HepG2 (cell line): ENCODE measurements at regions not wholly inside any gene's neighbourhood (a gene's known extent, or its start where the extent isn't known, plus 50 kb on each side); places are given as distances from the start of the nearest gene placed in this dataset.

Experiments used
- PRMT3 ChIP-seq: sonication (generic); formaldehyde crosslinking; IDR thresholded peaks from 2 replicates; pipeline ENCODE4 v1.8.1; 2022; ENCODE audit warnings: low read depth, mild to moderate bottlenecking, moderate library complexity, missing genetic modification reagents, borderline replicate concordance
- TF ChIP-seq, protein P1 (sequence below): sonication (generic); formaldehyde crosslinking; IDR thresholded peaks from 2 replicates; pipeline ENCODE4 v1.5.0; 2020; ENCODE audit warnings: mild to moderate bottlenecking, missing genetic modification reagents, moderate library complexity

GRCh38 chr6:71476371-71476770 lies 187.8 kb downstream of the OGFRL1 start:
- no peak for TF ChIP-seq PRMT3
- TF ChIP-seq, protein P1, sequence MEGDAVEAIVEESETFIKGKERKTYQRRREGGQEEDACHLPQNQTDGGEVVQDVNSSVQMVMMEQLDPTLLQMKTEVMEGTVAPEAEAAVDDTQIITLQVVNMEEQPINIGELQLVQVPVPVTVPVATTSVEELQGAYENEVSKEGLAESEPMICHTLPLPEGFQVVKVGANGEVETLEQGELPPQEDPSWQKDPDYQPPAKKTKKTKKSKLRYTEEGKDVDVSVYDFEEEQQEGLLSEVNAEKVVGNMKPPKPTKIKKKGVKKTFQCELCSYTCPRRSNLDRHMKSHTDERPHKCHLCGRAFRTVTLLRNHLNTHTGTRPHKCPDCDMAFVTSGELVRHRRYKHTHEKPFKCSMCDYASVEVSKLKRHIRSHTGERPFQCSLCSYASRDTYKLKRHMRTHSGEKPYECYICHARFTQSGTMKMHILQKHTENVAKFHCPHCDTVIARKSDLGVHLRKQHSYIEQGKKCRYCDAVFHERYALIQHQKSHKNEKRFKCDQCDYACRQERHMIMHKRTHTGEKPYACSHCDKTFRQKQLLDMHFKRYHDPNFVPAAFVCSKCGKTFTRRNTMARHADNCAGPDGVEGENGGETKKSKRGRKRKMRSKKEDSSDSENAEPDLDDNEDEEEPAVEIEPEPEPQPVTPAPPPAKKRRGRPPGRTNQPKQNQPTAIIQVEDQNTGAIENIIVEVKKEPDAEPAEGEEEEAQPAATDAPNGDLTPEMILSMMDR (CRISPR knock-in tag) = no peak
